ENCODE measurements at regions not wholly inside any gene's neighbourhood (a gene's known extent, or its start where the extent isn't known, plus 50 kb on each side); places are given as distances from the start of the nearest gene placed in this dataset.

GRCh38 chr2:195395362-195395761 is 261.7 kb upstream of the SLC39A10 start:
- no peak for DNase-seq

GRCh38 chr2:195392446-195393336 is 264.3 kb upstream of the SLC39A10 start:
- no peak for DNase-seq

DNA sequence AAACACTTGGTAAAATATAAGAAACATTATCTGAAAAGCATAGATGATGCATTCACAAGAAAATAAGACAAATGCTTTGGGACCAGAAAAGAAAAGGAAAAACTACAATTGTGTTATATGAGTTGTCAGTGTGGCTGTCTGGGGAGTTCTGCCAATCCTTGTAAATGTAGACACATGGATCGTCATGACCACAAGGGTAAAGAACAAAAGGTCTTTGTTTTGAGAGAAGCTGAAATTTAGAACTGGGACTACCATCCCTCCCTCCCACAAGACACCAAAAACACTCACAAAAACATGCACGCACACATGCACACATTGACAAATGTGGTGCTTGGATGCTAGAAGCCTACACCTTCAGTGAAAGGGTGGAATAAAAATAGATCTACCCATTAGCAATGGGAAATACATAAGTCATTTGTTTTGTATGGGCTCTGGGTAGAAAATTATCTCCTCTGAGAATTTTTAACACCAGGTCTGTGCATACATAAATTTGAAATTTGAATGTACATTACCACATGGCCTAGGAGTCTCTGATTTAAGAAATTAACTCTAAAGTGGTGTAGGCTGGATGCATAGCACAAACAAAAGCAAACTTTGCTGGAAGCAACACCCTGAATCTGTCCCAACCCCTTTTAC is 266.2 kb upstream of the SLC39A10 start:
- DNase-seq: no peak

- no peak for DNase-seq
These were observed 269.0 kb upstream of the SLC39A10 start for GRCh38 chr2:195388028-195388427.

DNA sequence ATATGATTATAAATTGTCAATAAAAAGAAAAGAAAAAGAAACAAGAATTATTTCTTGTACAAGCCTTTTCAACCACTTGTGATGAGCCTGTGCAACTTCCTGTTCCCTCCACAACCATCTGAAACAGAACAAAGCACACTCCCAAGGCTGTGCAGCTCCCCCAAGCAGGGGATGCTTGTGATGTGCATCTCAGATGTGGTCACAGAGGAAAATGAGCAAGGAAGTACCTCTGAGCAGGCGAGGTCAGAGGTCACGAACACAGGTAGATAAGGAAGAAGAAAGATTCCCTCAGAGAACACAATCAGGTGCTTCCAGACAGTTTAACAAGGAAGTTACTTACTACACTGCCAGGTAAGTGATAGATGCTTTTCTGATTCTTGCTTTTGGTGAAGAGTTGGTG is 274.8 kb upstream of the SLC39A10 start:
- DNase-seq: no peak

- no peak for DNase-seq
These were observed 286.7 kb upstream of the SLC39A10 start for GRCh38 chr2:195370167-195370943.

GRCh38 chr2:195369218-195369587 is 287.8 kb upstream of the SLC39A10 start:
- no peak for DNase-seq

DNA sequence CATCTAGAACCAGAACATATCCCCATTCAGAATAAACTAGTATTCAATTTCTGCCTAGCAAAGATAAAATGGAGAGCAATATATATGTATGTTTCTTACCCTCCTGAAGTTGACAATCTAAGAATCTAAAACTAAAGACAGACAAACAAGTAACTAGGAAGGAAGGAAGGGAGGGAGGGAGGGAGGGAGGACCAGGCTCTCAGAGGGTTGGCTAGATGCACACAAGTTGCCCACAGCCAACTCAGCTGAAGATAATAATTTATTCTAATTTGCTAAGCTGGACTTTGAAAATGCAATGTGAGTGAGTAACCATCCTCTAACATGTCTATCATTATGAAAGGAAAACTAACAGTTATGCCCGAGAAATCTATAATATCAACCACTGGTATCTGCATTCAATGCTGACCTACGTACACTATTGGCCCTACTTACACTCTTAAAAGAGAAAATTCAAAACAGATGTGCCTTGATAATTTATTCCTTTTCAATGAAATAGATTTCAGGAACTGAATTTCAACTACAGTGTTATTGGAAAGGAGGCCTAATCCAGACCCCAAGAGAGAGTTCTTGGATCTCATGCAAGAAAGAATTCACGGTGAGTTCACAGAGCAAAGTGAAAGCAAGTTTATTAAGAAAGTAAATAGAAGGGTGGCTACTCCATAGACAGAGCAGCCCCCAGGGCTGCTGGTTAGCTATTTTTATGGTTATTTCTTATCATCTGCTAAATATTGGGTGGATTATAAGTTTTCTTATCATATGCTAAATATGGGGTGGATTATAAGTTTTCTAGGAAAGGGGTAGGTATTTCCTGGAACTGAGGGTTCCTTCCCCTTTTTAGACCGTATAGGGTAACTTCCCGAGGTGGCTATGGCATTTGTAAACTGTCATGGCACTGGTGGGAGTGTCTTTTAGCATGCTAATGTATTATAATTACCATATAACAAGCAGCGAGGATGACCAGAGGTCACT is 288.5 kb upstream of the SLC39A10 start:
- DNase-seq: peak; percentile 18

- no peak for DNase-seq
These were observed 289.2 kb upstream of the SLC39A10 start for GRCh38 chr2:195367809-195368208.

DNA sequence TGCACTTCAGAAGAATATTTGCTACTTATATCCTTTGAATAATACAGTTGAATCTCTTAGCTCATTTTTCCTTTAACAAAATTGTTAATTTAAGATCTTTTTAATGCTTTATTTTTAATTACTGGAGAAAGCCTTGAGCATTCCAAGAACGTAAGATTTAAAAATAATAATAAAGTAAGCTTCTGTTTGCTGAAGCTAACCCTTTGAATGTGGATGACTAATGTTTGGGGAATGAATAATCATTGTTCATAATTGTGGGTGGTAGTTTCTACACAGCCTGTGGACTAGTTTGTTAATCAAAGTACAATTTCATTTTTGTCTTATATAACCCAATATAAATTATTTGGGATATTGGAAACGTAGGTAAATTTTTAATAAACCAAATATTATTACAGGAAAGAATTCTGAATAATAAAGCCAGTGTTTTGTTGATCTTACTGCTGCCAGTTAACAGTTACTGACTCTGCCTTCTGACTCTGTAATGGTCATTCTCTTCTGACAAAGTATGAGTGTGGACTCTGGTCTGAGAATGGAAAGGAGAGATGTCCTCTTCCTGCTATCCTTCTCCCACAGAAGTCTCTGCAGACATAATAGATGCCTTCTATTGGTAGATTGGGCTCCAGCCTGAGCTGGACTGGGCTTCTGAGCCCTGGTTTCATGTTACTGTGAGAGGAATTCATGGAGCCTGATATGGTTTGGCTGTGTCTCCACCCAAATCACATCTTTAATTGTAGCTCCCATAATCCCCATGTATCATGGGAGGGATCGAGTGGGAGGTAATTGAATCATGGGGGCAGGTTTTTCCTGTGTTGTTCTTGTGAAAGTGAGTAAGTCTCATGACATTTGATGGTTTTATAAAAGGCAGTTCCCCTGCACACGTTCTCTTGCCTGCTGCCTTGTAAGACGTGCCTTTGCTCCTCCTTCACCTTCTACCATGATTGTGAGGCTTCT is 292.7 kb upstream of the SLC39A10 start:
- DNase-seq: no peak

GRCh38 chr2:195363496-195363895 is 293.5 kb upstream of the SLC39A10 start:
- DNase-seq: no peak

GRCh38 chr2:195360242-195360641 is 296.8 kb upstream of the SLC39A10 start:
- no peak for DNase-seq

GRCh38 chr2:195359043-195359735 is 297.8 kb upstream of the SLC39A10 start:
- DNase-seq: no peak

DNA sequence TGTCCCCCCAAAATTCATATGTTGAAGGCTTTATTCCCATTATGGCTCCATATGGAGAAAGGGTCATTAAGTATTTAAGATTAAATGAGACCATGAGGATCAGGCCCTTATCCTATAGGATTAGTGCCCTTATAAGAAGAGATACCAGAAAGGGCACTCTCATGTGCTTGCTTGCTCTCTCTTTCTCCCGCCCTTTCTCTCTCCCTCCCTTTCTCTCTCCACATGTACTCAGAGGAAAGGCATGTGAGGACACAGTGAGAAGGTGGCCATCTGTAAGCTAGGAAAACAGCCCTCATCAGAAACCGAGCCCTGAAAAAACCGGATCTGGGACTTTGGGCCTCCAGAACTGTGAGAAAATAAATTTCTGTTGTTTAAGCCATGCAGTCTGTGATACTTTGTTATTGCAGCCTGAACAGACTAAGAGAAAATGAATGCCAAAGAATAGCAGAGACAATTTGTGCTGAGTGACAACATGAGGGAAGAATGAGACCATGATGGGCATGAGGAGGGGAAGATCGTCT is 300.0 kb upstream of the SLC39A10 start:
- DNase-seq: no peak

DNA sequence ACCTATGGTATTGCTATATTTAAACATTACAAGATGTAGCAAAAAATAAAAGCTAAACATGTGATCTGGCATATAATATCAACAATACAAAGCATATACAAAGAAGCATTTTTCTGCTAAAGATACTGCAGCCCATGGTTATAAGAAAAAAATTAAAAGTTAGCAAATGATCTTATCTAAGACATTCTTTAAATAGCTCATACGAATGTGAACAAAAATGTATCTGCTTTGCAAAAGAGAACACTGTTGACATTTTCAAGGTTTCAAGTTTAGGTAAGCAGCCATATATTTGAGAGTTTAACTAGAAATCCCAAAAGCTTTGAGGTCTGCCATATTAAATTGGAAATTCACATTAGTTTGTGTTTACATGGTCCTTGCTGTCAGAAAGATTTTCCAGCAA is 301.0 kb upstream of the SLC39A10 start:
- DNase-seq: no peak

DNA sequence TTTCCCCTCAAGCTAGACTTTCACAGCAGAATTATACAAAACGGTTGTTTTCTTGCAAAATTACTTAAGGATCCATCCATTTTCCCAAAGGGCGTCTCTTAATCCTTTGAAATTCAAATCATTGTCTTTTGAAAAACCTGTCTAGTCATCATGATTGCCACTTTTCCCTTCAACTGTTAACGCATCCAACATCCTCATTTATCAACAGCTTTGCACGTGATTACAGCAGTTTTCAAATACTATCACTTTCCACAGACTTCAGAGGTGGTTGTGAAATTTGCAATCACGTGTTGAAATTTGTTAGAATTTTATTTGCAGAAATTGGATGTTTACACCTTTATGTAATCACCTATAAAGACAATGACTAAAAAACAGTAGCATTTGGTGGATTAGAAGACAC is 304.4 kb upstream of the SLC39A10 start:
- DNase-seq: no peak

DNA sequence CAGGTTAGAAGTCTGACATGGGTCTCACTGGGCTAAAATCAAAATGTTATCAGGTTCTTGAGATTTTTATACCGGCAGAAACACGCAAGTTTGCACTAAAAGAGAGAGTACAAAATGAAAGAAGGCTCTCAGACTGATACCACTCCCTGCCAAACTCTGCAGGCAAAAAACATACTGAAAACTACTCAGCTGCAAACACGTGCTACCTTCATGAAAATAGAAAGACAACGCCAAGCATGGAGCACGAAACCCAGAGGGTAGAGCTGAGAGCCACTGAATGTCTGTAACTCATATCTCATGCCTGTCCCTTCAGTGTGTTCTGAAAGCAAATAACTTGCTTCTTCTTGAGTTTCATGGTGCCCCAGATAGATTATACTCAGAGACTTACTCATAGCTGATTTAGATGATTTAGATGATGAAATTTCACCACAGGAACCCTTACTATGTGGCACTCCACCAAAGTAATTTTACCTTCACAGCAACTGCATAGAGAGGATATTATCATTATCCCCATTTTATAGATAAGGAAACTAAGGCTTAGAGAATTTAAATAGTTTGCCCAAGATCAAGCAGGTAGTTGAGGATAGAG is 313.0 kb upstream of the SLC39A10 start:
- no peak for DNase-seq

GRCh38 chr2:195343540-195343939 is 313.5 kb upstream of the SLC39A10 start:
- no peak for DNase-seq

GRCh38 chr2:195342061-195342460 is 315.0 kb upstream of the SLC39A10 start:
- DNase-seq: no peak

GRCh38 chr2:195338856-195339255 is 318.2 kb upstream of the SLC39A10 start:
- no peak for DNase-seq
